ENCODE measurements at regions not wholly inside any gene's neighbourhood (a gene's known extent, or its start where the extent isn't known, plus 50 kb on each side); places are given as distances from the start of the nearest gene placed in this dataset.
"Not testable (repeated sequence)": the region's sequence is repeated elsewhere in the genome, so short reads cannot be mapped to it uniquely, and the experiment has no call there.

DNA sequence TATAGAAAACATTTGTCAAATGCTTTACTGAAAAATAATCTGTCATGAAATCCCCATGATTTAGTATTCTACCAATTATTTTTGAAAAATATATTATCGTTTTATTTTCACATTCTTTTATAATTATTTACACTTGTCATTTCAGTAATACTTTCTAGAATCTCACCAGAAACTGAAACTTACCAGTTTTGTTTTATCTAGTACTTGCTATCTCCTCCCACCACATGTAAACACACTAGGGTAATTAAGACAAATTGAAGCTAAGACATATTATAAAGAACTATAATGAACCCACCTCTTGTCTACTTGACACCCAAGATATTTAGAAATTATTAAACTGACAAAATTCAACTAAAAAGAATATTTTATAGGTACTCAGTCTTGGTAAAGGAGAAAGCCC lies 51.5 kb upstream of the GRM3 start:
- no peak for DNase-seq

DNA sequence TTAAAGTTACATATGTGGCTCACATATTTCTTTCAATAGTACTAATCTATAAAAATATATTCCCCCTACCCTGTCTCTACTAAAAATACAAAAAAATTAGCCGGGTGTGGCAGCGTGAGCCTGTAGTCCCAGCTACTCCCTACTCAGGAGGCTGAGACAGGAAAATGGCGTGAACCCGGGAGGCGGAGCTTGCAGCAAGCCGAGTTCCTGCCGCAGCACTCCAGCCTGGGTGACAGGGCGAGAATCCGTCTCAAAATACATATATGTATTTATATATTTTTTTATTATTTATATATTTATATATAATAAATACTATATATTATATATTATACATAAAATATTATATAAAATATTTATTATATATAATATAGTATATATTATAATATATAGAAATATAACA lies 69.7 kb upstream of the GRM3 start:
- no peak for DNase-seq

DNA sequence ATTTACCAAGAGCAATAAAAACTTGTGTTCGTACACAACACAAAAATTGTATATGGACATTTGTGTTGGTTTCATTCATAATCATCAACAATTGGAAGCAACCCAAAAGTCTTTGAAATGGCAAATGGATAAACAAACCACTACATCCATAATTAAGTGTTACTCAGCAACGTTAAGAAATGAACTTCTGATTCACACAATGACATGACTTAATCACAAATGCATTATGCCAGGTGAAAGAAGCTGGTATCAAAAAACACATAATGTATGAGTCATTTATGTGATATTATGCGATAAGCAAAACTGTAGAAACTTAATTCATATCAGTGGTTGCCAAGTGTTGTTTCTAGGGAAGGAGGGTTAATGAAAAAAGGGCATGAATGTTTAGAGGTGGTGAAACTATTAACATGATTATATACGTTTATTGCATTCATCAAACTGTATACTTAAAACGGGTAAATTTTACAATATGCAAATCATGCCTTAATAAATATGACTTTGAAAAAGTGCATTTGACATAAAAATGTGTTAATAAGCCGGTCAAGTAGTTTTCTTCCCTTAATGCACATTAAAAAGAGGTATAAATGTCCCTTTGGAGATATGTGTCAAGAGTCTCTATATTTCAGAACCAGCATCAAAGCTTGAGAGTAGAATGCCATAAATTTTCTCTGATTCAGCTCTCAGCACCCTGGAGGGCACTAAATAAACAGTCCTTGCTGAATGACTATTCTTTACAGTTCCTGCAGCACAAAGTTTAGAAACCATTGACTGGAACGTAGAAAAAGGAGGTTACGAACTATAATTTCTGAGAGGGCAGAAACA lies 84.8 kb upstream of the GRM3 start:
- no peak for DNase-seq

DNA sequence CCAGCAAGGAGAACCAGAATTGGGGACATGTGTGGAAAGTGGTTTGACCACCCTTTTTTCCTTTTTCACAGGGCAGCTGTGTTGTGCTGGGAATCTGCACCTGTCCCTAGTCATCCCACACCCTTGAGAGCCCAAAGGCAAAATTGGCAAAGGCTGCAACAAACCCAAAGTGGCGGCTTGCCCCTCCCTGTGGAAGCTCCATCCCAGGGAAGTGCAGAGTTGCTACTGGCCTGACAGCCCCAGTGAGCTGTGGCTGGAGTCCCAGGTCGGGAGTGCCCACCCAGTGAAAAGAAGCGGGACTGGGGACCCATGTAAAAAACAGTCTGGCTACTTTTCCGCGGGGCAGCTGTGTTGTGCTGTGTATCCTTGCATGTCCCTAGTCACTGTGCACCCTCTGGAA lies 109.1 kb upstream of the GRM3 start:
- no peak for DNase-seq

DNA sequence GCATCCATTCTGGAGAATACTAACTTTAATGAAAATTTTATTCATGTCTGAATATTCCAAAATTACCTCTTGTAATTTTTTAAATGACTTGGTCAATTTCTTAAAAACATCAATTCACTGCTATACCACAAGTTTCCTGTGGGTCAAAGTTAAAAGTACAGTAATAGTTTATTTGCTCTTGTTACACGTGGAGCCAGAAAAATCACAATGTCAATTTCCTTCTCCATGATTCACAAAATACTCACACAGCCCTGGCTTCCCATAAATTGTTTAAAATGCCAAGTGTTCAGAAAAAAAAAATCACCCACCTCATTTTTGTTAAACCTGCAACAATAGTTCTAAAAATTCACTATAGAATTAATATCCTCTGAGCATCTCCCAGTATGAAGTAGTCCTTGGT lies 139.5 kb upstream of the GRM3 start:
- DNase-seq = no peak

DNA sequence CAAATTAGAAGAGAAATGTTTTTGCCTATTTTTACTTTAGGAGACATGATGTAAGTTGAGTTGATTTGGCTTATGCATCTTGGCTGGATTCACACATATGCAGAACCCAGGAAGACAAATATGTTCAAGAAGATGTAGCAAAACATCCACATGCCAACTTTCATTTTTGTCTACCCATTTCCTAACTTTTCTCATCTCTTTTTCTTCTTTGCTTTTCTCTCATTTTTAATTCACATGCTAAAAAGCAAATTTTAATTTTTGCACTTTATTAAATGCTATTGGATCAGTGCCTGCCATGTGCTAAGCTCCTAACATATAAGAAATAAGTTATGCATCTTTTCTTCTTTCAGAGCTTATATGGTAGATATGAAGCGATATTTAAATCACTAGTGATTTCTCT lies 143.7 kb upstream of the GRM3 start:
- DNase-seq = no peak

DNA sequence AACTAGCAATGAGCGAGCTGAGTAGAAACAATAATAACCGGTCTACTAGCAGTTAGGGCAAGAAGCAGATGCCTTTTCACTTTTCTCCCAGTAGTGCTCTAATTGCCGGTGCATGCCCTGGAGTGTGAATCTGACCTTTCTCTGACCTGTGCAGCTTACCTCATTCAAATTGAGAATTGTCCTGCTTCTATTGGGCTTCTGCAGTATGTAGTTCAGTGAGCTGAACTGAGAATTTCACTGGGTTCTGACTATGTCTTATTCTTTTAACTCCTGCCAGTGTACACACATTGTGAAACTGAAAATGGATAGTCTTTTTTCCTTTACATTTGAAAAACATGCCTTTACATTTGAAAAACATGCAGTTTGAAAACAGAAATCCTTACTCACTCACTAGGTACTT lies 157.9 kb upstream of the GRM3 start:
- no peak for DNase-seq

DNA sequence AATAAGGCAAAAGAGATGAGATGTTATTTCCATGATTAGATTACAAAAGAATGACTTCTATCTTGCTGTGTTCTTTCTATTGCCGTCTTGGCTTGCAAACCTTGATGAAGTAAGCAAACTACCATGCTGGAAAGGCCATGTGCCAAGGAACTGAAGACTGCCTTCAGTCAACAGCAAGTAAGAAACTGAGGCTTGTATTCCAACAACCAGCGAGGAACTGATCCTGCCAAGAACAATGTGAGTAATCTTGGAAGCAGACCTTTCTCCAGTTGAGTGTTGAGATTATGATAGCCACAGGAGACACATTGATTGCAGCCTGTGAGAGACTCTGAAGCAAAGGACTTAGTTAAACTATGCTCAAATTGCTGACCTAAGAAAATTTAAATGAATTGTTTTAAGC lies 164.6 kb upstream of the GRM3 start:
- DNase-seq = no peak

DNA sequence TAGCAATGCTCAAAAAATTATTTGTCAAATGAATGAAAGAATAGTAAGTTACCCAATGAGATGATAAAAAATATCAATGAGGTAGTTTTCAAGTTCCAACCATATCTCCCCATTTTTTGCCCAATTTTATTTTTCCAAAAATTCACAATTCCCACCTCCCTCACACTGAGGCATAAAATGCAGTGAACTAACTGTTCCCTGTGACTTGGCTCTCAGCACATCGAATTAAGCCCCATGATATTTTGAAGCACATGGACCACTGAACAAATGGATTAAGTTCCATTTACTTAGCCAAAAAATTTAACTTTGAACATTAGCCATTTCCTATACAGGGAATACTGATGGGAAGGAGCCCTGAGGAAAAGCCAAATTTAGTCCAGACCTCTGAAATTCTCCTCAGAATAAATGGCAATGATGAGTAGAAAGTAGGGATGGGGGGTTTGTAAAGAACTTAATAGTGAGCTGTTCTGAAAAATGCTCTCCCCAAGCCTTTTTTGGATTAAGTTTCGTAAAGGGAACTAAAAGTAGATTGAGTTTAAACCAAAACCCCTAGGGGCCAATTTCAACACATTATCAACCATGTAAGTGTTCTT lies 166.3 kb upstream of the GRM3 start:
- DNase-seq = no peak

DNA sequence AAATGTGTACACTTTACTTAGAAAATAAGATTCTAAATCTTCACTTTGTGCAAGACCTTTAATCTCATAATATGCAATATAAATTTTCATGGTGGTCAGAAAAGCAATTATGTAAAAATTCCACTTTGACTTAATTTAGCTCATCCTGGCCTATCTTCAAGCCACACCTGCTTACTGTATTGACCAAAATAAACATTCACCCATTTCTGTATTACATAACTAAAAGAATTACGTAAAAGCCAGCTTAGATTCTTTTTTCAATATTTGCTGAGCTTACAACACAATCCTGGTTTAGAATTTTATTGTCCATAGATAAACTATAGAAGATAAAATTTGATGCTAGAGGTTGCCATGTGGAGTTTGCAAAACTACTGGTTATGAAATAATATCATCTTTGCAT lies 172.9 kb upstream of the GRM3 start:
- DNase-seq = no peak

DNA sequence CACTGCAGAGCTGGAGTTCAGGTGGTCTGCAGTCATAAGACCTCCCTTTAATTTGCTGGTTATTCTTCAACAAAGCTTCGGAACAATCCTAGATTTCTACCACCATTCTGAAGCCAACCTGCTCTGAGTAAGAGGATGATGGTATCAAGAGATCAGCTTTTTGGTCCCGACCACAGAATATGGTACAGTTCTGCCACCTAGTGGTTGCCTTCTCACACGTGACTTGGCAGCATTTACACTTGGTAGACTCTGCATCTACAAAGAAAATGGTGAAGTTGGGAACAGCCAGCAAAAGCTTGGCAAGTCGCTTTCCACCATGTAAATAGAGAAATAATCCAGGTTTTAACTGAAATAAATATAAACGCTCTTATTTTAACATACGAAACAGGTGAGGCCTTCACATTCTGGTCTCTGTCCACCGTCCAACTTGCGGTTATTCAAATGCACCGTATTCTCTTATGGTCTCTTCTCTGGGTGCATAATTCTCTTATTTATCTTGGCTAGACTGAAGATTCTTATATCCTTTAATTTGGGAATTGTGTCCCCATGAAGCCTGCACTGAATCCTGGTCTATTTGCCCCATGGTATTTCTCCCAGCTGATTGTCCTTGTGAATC lies 173.9 kb upstream of the GRM3 start:
- peak in 49 of 56 donors; percentile 0 to 79 (median 39) for DNase-seq

DNA sequence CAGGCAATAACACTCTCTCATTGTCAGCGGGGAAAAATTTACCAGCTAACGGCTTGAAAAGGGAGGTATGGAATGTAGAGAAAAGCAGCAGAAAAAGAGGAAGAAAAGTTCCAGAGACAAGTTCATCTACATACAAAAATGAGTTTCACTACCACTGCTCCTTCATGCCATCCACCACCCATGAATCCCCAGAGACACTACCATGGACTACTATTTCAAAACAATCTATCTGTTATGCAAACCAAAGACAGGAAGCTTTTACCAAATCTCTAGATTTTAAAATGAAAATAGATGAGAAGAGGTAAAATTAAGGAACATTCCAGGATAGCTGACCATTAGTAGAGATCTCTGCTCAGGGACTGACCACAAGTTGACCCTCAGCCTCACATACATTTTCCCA lies 189.0 kb upstream of the GRM3 start:
- no peak for DNase-seq

DNA sequence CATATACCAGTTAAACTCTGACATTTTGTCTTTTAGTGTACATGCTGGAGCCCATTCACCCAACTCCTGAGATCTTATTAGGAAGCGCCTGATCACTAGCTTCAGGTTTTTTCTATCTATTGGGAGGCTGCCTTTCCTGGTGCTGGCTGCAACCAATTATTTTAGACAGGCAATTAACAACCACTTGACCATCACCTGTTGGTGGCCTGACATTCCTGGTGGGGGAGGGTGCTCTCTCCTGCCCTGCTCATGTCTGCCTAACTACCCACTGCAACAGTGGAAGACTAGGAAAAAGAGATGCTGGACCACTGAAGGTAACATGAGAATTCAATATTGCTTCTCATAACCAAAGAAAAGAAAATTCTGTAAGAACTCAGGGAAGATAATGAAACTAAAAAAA lies 190.3 kb upstream of the GRM3 start:
- DNase-seq = no peak

DNA sequence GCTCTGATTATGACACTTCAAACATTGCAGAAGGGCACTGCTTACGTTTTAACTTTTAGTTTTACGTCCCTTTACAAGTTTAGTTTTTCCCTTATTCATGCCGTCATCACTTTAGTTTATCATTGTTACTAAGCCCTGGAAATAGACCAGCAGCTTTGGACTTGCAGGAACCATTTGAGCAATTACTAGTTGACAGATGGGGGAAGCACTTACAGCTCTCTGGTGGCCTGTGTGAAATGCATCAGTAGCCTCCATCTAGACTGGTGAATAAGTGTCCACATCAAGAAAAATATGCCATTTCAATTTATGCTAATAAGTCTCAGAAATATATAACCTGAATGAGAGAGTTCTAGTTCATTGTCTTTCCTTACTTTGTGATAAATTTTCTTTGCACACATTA lies 194.9 kb upstream of the GRM3 start:
- no peak for DNase-seq

DNA sequence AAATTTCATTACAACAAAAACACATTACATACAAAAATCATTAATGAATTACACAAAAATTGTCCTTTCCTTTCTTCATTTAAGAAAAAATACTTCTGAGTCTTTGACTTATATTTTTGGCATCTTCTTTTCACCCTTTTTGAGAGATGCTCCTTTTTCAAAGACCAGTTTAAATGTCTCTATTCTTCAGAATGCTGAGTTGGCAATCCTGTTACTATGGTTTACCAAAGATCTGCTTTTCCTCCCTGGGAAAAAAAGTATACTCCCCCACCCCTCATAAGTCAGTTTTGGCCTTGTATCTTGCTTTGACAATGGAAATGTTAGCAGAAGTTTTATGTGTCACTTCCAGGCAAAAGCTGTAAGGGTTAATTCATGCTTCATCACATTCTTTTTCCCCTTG lies 198.4 kb upstream of the GRM3 start:
- no peak for DNase-seq

DNA sequence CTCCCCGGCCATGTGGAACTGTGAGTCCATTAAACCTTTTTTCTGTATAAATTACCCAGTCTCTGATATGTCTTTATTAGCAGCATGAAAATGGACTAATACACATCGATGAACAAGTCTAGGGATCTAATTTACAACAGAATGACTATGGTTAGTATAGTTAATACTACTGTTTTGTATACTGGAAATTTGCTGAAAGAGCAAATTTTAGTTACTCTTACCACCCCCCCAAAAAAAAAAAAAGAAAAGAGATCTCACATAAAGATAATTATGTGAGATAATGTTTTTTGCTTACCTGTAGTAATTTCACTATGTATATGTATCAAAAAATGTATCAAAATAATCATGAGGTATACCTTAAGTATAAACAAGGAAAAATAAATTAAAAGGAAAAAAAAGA lies 199.5 kb upstream of the GRM3 start:
- no peak for DNase-seq

DNA sequence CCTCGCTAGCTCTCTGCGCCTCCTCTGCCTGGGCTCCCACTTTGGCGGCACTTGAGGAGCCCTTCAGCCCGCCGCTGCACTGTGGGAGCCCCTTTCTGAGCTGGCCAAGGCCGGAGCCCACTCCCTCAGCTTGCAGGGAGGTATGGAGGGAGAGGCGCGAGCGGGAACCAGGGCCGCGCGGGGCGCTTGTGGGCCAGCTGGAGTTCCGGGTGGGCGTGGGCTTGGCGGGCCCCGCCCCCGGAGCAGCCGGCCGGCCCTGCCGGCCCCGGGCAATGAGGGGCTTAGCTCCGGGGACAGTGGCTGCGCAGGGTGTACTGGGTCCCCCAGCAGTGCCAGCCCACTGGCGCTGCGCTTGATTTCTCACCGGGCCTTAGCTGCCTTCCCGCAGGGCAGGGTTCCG lies 203.3 kb upstream of the GRM3 start:
- not testable (repeated sequence) for DNase-seq

DNA sequence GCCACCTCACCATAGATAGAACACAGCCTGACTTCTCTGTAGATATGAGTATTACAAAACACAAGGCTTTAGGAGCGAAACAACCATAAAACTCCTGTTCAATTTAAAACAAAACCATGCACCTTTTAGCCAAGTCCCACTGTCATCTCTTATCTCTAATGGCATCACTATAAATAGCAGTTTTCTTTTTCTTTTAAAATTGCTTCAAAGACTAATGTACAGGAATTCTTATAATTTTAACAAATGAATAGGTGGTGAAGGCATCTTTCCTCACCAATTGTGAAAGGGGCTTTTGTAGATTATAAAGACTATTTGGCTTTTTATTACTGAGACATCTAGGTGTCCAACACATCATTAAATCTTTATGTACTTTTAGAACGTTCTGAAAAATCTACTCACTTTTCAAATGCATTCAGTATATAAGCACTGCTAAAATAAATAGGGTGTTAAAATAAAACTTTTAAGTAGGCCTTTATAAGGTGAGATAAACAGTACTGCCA lies 205.7 kb upstream of the GRM3 start:
- no peak for DNase-seq

DNA sequence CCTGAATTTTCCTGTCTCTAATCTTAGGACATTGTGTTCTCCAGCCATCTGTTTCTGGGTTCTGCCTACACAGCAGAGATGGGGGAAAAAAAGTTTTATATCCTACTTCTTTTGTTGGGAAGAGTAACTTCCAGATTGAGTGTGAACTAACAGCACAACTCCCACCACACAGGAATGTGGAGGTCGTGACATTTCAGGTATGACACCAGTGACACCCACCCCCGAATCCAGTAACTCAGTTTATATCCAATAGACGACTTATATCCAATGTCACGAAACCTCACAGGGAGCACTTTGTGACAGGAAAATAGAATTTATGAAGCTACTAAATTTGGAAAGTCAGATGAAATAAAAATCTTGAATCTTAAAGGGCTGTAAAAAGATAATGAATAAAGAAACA lies 211.9 kb upstream of the GRM3 start:
- peak in 4 of 56 donors; percentile 3 to 14 (median 8) for DNase-seq

DNA sequence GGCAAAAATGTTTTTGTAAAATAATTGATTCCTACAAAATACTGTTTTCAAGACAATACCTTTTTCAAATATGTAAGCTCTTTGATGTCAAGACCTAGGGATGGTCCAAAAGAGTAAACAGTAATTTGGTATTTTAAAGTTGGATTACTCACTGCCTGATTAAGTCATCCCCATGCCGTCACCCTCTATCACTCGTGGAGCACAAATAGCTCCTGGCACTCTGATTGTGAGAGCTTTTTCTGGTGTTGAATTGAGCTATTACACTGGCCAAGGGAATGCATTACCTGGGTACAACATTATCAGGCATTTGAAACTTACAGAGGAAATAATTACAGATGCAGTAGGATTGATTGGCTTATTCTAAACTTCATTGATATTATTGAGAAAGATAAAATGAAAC lies 231.9 kb upstream of the GRM3 start:
- DNase-seq = no peak

DNA sequence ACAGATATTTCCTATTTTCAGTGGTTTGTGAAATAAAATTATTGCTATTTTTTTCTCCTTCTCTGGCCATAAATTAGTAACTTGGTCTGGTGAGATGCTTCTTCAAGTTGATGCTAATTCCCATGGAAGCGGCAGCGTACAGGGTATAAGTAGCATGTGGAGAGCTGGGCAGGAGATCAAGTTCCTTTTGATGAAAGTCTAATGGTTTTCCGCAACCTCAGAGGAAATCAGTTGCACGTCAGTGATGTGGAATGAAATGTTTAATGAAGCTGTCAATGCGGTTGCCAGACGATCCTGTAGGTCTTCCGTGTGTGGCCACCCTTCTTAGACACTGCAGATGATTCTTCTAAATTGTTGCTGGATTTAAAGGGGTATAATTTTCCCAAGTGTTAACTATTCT lies 236.4 kb upstream of the GRM3 start:
- peak in 9 of 56 donors; percentile 1 to 27 (median 8) for DNase-seq

DNA sequence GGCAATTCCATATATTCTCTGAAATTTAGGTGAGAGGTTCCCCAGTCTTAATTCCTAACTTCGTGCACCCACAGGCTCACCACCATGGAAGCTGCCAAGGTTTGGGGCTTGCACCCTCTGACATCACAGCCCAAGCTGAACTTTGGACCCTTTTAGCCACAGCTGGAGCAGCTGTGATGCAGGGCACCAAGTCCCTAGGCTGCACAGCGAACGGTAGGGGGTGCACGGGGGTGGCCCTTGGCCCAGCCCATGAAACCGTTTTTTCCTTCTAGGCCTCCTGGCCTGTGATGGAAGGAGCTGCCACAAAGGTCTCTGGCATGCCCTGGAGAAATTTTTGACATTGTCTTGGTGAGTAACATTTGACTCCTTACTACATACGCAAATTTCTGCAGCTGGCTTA lies 251.9 kb upstream of the GRM3 start:
- DNase-seq = no peak

DNA sequence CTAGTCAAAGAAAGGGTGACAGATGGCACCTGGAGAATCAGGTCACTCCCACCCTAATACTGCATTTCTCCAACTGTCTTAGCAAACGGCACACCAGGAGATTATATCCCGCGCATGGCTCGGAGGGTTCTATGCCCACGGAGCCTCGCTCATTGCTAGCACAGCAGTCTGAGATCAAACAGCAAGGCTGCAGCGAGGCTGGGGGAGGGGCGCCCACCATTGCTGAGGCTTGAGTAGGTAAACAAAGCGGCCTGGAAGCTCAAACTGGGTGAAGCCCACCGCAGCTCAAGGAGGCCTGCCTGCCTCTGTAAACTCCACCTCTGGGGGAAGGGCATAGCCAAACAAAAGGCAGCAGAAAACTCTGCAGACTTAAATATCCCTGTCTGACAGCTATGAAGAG lies 268.1 kb upstream of the GRM3 start:
- not testable (repeated sequence) for DNase-seq
